ENCODE measurements at regions not wholly inside any gene's neighbourhood (a gene's known extent, or its start where the extent isn't known, plus 50 kb on each side); places are given as distances from the start of the nearest gene placed in this dataset.

- no peak for TF ChIP-seq CTCF (IDR thresholded peaks at IDR 0.05)
- no peak for TF ChIP-seq POLR2A (IDR thresholded peaks at IDR 0.05)
- H3K4me1 ChIP-seq: no peaks in the 10 kb centered on the region
- no peaks in the 10 kb centered on the region for H3K27me3 ChIP-seq
- H3K36me3 ChIP-seq: no peaks in the 10 kb centered on the region
- H3K27ac ChIP-seq: peak overlapping the region in 2 of 4 donors; percentile 11 to 23
- 55 to 73% methylated on average over 5 of the region's 5 CpGs for WGBS, 2 donors
- no peak overlapping the region for H3K4me3 ChIP-seq
- intact Hi-C loops (cut with DNase I): no loop called here
- H3K9me3 ChIP-seq: no peaks in the 10 kb centered on the region
- DNase-seq: no peak
Observed at GRCh38 chr5:117691081-117691870, 1116.7 kb upstream of the SEMA6A start.

GRCh38 chr5:117690612-117691011 lies 1116.0 kb upstream of the SEMA6A start:
- peak overlapping the region in 2 of 4 donors; percentile 11 to 23 for H3K27ac ChIP-seq
- H3K4me1 ChIP-seq: no peaks in the 10 kb centered on the region
- no peak for DNase-seq
- no peak overlapping the region for H3K4me3 ChIP-seq
- no peaks in the 10 kb centered on the region for H3K9me3 ChIP-seq
- H3K27me3 ChIP-seq: no peaks in the 10 kb centered on the region
- no peak for TF ChIP-seq POLR2A (IDR thresholded peaks at IDR 0.05)
- no peak for TF ChIP-seq CTCF (IDR thresholded peaks at IDR 0.05)
- intact Hi-C loops (cut with DNase I): no loop called here
- WGBS, 2 donors: 55 to 59% methylated on average over 4 of the region's 4 CpGs
- no peaks in the 10 kb centered on the region for H3K36me3 ChIP-seq

GRCh38 chr5:117686926-117687325 lies 1112.3 kb upstream of the SEMA6A start:
- H3K27me3 ChIP-seq: no peaks in the 10 kb centered on the region
- 74 to 81% methylated on average over 3 of the region's 3 CpGs for WGBS, 2 donors
- H3K9me3 ChIP-seq: no peaks in the 10 kb centered on the region
- no peak overlapping the region for H3K27ac ChIP-seq
- no peak overlapping the region for H3K4me3 ChIP-seq
- no peaks in the 10 kb centered on the region for H3K4me1 ChIP-seq
- no peaks in the 10 kb centered on the region for H3K36me3 ChIP-seq
- DNase-seq: no peak
- intact Hi-C loops (cut with DNase I): no loop called here
- no peak for TF ChIP-seq CTCF (IDR thresholded peaks at IDR 0.05)
- no peak for TF ChIP-seq POLR2A (IDR thresholded peaks at IDR 0.05)

GRCh38 chr5:117682416-117682815 lies 1107.8 kb upstream of the SEMA6A start:
- H3K27me3 ChIP-seq: no peaks in the 10 kb centered on the region
- intact Hi-C loops (cut with DNase I): no loop called here
- H3K36me3 ChIP-seq: no peaks in the 10 kb centered on the region
- DNase-seq: no peak
- WGBS, 2 donors: 56 to 65% methylated on average over 2 of the region's 2 CpGs
- TF ChIP-seq POLR2A (IDR thresholded peaks at IDR 0.05): no peak
- TF ChIP-seq CTCF (IDR thresholded peaks at IDR 0.05): no peak
- H3K4me3 ChIP-seq: no peak overlapping the region
- H3K27ac ChIP-seq: no peak overlapping the region
- no peaks in the 10 kb centered on the region for H3K9me3 ChIP-seq
- no peaks in the 10 kb centered on the region for H3K4me1 ChIP-seq

GRCh38 chr5:117681431-117682254 lies 1107.0 kb upstream of the SEMA6A start:
- H3K4me3 ChIP-seq: no peak overlapping the region
- TF ChIP-seq POLR2A (IDR thresholded peaks at IDR 0.05): no peak
- TF ChIP-seq CTCF (IDR thresholded peaks at IDR 0.05): no peak
- no peaks in the 10 kb centered on the region for H3K36me3 ChIP-seq
- 65 to 73% methylated on average over 5 to 6 of the region's 6 CpGs for WGBS, 2 donors
- DNase-seq: no peak
- H3K4me1 ChIP-seq: no peaks in the 10 kb centered on the region
- H3K27ac ChIP-seq: no peak overlapping the region
- intact Hi-C loops (cut with DNase I): no loop called here
- no peaks in the 10 kb centered on the region for H3K9me3 ChIP-seq
- H3K27me3 ChIP-seq: no peaks in the 10 kb centered on the region
